ENCODE measurements at regions not wholly inside any gene's neighbourhood (a gene's known extent, or its start where the extent isn't known, plus 50 kb on each side); places are given as distances from the start of the nearest gene placed in this dataset.

- no peak for DNase-seq (ENCODE audit: low spot score)
Measured at GRCh38 chr6:3643921-3644738, 107.4 kb downstream of the PXDC1 start.

- DNase-seq (ENCODE audit: low spot score): no peak
Measured at GRCh38 chr6:3640868-3641267, 110.6 kb downstream of the PXDC1 start.

GRCh38 chr6:3638662-3639061, 112.9 kb downstream of the PXDC1 start:
- no peak for DNase-seq (ENCODE audit: low spot score)

GRCh38 chr6:3636060-3636459, 115.5 kb downstream of the PXDC1 start:
- DNase-seq (ENCODE audit: low spot score): no peak

- DNase-seq (ENCODE audit: low spot score): no peak
Measured at GRCh38 chr6:3635482-3635881, 116.0 kb downstream of the PXDC1 start.

- no peak for DNase-seq (ENCODE audit: low spot score)
Measured at GRCh38 chr6:3634280-3634816, 117.2 kb downstream of the PXDC1 start.

GRCh38 chr6:3633711-3634110, 117.8 kb downstream of the PXDC1 start:
- DNase-seq (ENCODE audit: low spot score): no peak

- DNase-seq (ENCODE audit: low spot score): no peak
Measured at GRCh38 chr6:3631877-3632276, 119.6 kb downstream of the PXDC1 start.

GRCh38 chr6:3631186-3631585, 120.3 kb downstream of the PXDC1 start:
- no peak for DNase-seq (ENCODE audit: low spot score)

- no peak for DNase-seq (ENCODE audit: low spot score)
Measured at GRCh38 chr6:3630258-3630835, 121.2 kb downstream of the PXDC1 start.

- DNase-seq (ENCODE audit: low spot score): no peak
Measured at GRCh38 chr6:3627956-3628835, 123.3 kb downstream of the PXDC1 start.

- DNase-seq (ENCODE audit: low spot score): no peak
Measured at GRCh38 chr6:3627501-3627900, 124.0 kb downstream of the PXDC1 start.

- DNase-seq (ENCODE audit: low spot score): no peak
Measured at GRCh38 chr6:3625980-3626563, 125.4 kb downstream of the PXDC1 start.

GRCh38 chr6:3625149-3625979, 126.1 kb downstream of the PXDC1 start:
- no peak for DNase-seq (ENCODE audit: low spot score)

- DNase-seq (ENCODE audit: low spot score): no peak
Measured at GRCh38 chr6:3624250-3625136, 127.0 kb downstream of the PXDC1 start.

- no peak for DNase-seq (ENCODE audit: low spot score)
Measured at GRCh38 chr6:3623451-3624249, 127.9 kb downstream of the PXDC1 start.

- no peak for DNase-seq (ENCODE audit: low spot score)
Measured at GRCh38 chr6:3621411-3621810, 130.1 kb downstream of the PXDC1 start.

- DNase-seq (ENCODE audit: low spot score): no peak
Measured at GRCh38 chr6:3620937-3621336, 130.6 kb downstream of the PXDC1 start.

GRCh38 chr6:3620389-3620788, 131.1 kb downstream of the PXDC1 start:
- DNase-seq (ENCODE audit: low spot score): no peak

All from mesenteric fat pad (tissue), 1 donor.